CD4-positive, alpha-beta T cell treated with Interleukin-12 subunit alpha and Interleukin-12 subunit beta, for 1 hour (primary cell): ENCODE measurements at regions not wholly inside any gene's neighbourhood (a gene's known extent, or its start where the extent isn't known, plus 50 kb on each side); places are given as distances from the start of the nearest gene placed in this dataset.

ENCODE experiments used
- DNase-seq: peaks from one replicate; pipeline ENCODE4 v3.0.0-alpha.2; 2020

GRCh38 chr12:65602253-65602609 lies 222.1 kb upstream of the HMGA2 start:
- no peak for DNase-seq

- DNase-seq = peak; percentile 12
Measured at GRCh38 chr12:65602610-65603295, 221.5 kb upstream of the HMGA2 start.

- no peak for DNase-seq
Measured at GRCh38 chr12:65603438-65604351, 220.6 kb upstream of the HMGA2 start.

GRCh38 chr12:65605019-65605418 lies 219.3 kb upstream of the HMGA2 start:
- DNase-seq = no peak

GRCh38 chr12:65606008-65606766 lies 218.1 kb upstream of the HMGA2 start:
- no peak for DNase-seq

GRCh38 chr12:65607401-65607841 lies 216.9 kb upstream of the HMGA2 start:
- no peak for DNase-seq

GRCh38 chr12:65608319-65608916 lies 215.9 kb upstream of the HMGA2 start:
- DNase-seq = no peak

DNA sequence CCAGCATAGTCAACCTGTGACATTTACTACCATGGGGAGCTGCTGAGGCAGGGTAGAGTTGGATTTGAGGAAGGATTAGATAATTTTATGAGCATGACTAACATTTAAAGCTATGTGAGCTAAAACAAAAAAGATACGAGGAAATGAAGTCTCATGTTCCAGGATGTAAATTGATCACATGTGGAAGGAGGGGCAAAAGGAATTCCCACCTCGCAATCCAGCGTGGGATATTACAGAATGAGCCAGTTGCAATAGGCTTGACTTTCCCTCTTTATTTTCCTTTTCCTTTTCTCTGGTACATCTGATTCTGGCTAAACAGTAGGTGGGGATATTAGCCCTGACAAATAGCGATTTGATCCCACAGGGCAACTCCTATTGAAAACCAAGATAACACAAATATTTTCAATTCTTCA lies 214.9 kb upstream of the HMGA2 start:
- DNase-seq = no peak

- DNase-seq = no peak
Measured at GRCh38 chr12:65611396-65611795, 212.9 kb upstream of the HMGA2 start.

- no peak for DNase-seq
Measured at GRCh38 chr12:65612440-65612839, 211.8 kb upstream of the HMGA2 start.

DNA sequence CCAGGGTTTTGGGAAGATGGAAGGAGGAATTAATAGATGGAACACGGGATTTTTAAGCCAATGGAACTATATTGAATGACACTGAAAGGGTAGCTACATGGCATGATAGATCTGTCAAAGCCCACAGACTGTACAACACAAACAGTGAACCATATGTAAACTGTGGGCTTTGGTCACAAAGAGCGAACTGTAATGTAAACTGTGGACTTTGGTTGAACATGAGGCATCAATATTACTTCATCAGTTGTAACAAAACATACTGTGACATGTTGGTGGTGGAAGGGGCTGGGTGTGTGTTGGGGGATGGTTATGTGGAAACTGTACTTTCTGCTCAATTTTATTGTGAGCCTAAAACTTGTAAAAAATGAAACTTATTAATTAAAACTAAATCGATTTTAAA lies 210.6 kb upstream of the HMGA2 start:
- DNase-seq = no peak

DNA sequence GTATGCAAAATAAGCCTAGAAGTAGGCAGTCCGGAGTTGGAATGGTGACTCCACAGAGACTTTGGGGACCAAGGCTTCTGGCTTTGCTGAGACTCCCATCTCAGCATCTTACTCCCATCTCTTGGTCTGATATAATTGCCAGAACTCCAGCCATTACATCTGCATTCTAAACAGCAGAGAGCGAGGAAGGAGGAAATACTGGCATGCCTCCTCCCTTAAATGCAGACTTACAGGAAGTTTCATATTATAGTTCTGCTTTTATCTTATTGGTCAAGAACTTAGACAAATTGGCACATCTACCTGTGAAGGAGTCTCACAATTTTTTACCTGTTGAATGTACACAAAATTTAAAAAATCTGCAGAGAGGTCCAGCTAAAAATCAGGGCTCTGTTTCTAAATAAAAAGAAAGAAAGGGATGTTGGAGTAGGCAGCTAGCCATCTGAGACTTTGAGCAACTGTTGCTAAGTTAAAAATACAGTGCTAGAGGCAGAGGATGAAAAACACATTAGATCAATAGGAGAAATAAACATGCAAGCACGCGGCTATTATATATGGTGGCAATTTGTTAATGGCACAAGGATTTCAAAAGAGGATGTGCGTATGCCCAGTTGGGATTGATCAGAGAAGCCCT lies 209.9 kb upstream of the HMGA2 start:
- no peak for DNase-seq

DNA sequence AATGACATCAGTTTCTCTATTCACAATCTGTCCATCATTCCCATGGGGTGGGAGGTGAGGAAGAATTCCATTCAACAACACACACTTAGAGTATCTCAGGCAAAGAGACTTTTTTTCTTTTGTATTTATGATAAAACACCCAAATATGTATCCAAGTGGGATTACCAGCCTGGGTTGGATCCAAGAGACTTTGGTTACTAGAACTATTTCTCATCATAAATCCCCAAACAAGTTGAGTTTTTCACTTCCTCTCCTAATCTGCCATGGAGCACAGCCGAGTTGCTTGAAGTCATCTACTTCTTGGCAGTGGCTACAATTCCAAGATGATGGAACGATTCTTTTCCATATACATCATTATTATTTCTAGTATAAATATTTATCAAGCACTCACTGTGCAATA lies 209.2 kb upstream of the HMGA2 start:
- no peak for DNase-seq

GRCh38 chr12:65616022-65616421 lies 208.3 kb upstream of the HMGA2 start:
- no peak for DNase-seq

DNA sequence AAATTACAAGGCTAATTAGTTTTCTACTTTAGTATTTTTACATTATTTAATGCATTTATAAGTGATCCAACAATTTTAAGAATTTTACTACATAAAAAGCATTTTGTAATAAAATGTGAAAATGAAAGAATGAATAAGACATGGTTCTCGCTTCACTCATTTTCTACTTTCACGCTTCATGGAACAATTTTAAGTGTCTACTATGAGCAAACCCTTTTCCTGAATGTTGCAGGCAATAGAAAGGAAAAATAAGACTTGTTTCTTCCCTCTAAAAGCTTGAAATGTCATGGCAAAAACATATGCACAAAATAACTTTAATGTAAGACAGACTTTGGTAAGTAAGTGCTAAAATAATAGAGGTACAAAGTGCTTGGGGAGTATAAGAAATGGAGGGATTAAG lies 205.7 kb upstream of the HMGA2 start:
- no peak for DNase-seq

GRCh38 chr12:65619018-65619417 lies 205.3 kb upstream of the HMGA2 start:
- DNase-seq = no peak

- no peak for DNase-seq
Measured at GRCh38 chr12:65620046-65620445, 204.2 kb upstream of the HMGA2 start.

GRCh38 chr12:65622056-65622455 lies 202.2 kb upstream of the HMGA2 start:
- DNase-seq = no peak

GRCh38 chr12:65623507-65623906 lies 200.8 kb upstream of the HMGA2 start:
- no peak for DNase-seq

DNA sequence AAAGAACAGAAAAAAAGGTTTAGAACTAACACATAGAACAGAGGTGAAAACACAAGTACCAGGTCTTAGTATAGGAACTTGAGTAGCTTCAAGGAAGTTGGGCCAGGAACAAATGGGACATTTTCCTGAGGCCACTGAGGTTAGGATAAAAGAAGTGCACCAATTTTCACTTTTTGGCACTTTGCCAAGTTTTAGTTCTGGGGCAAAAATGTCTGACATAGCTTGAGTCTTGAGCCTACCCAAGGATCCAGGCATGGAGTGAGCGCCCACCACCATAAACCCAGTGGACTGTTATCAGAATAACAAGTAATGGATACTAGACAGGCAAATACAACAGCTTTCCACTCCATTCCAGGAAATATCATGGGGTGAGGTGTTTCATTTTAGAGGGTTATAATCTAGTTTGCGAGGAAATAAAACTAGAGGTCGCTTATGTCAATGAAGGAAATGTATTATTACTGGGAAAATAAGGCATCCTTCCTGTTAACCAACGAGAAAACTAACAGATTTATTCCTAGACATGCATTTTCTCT lies 199.7 kb upstream of the HMGA2 start:
- no peak for DNase-seq

DNA sequence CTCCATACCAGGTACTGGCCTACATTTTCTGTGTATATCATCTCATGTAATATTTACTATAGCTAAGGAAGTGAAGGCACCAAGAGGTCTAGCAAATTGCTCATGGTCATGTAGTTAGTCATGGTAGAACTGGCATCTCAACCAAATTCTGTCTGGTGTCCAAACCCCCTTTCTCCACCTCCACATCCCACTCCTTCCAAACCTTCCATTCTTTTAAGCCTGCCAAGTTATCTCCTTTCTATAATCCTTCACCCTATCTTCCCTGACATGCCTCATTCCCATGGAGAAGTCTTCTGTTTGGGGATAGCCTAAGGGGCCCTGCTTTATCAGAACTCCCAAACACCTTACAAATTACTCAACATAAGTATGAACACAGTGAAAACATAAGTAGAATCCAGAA lies 196.2 kb upstream of the HMGA2 start:
- DNase-seq = no peak

- no peak for DNase-seq
Measured at GRCh38 chr12:65630555-65630954, 193.7 kb upstream of the HMGA2 start.
